ENCODE measurements at regions not wholly inside any gene's neighbourhood (a gene's known extent, or its start where the extent isn't known, plus 50 kb on each side); places are given as distances from the start of the nearest gene placed in this dataset.

DNA sequence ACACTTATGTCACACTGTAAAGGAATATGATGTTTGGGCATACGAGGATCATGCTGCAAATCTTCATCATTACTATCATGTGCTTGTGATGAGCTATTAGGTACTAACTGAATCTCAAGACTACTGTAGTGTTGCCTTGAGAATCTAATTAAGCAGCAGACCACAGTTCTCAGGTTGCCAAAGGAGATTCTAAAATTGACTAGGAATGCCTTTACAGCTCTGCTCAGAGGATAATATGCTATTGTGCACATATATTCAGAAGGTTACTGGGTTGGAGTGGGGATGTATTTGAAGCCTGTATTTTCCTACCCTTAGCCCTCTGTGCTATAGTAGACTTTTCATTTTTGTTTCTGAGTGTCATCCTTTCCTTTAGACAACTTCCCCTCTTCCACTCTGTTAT is 175.1 kb downstream of the CDH19 start:
- H3K9me2 ChIP-seq (replicated peaks; ENCODE audit: insufficient read depth, low read length) = no peaks in the 10 kb centered on the region
- H3K79me2 ChIP-seq (ENCODE audit: insufficient read depth, low read length) = no peaks in the 10 kb centered on the region

GRCh38 chr18:66419400-66419799 is 184.5 kb downstream of the CDH19 start:
- no peaks in the 10 kb centered on the region for H3K27me3 ChIP-seq (ENCODE audit: low read length)
- no peaks in the 10 kb centered on the region for H3K36me3 ChIP-seq (ENCODE audit: low read length)
- no peaks in the 10 kb centered on the region for H3K79me2 ChIP-seq (ENCODE audit: insufficient read depth, low read length)
- no peaks in the 10 kb centered on the region for H3K9me2 ChIP-seq (replicated peaks; ENCODE audit: insufficient read depth, low read length)
- H3F3A ChIP-seq (ENCODE audit: insufficient read depth) = no peaks in the 10 kb centered on the region
- no peak overlapping the region for H3K27ac ChIP-seq (ENCODE audit: low read depth, low read length)
- no peaks in the 10 kb centered on the region for H3K9me3 ChIP-seq (ENCODE audit: insufficient read depth, low read length)
- H3K4me3 ChIP-seq (ENCODE audit: insufficient read depth, low read length, poor library complexity, severe bottlenecking) = no peak overlapping the region
- no peaks in the 10 kb centered on the region for H4K20me1 ChIP-seq (ENCODE audit: low read depth, low read length)
- no peak overlapping the region for H3K9ac ChIP-seq (ENCODE audit: low read length)
- no peak for TF ChIP-seq CTCF (IDR thresholded peaks at IDR 0.05; ENCODE audit: insufficient read depth, low read length, poor library complexity, severe bottlenecking)
- TF ChIP-seq EZH2phosphoT487 (conservative IDR thresholded peaks at IDR 0.05; ENCODE audit: low read length) = no peak
- no peak overlapping the region for H3K4me2 ChIP-seq (ENCODE audit: low read depth, low read length, poor library complexity, severe bottlenecking)
- H2AFZ ChIP-seq (ENCODE audit: low read depth, low read length, severe bottlenecking) = no peak overlapping the region

More for the DNA sequence above, 175.1 kb downstream of the CDH19 start:
- TF ChIP-seq EZH2phosphoT487 (conservative IDR thresholded peaks at IDR 0.05; ENCODE audit: low read length) = no peak
- no peak for TF ChIP-seq CTCF (IDR thresholded peaks at IDR 0.05; ENCODE audit: insufficient read depth, low read length, poor library complexity, severe bottlenecking)
- Histone ChIP-seq H3K9ac (ENCODE audit: low read length) (no peak overlapping the region), H3K4me3 (ENCODE audit: insufficient read depth, low read length, poor library complexity, severe bottlenecking) (no peak overlapping the region), H2AFZ (ENCODE audit: low read depth, low read length, severe bottlenecking) (no peak overlapping the region), H3F3A (ENCODE audit: insufficient read depth) (no peaks in the 10 kb centered on the region), H3K36me3 (ENCODE audit: low read length) (no peaks in the 10 kb centered on the region), H3K9me3 (ENCODE audit: insufficient read depth, low read length) (no peaks in the 10 kb centered on the region), H3K4me2 (ENCODE audit: low read depth, low read length, poor library complexity, severe bottlenecking) (no peak overlapping the region), H3K27me3 (ENCODE audit: low read length) (no peaks in the 10 kb centered on the region), H4K20me1 (ENCODE audit: low read depth, low read length) (no peaks in the 10 kb centered on the region), H3K27ac (ENCODE audit: low read depth, low read length) (no peak overlapping the region)

- H3K9ac ChIP-seq (ENCODE audit: low read length) = no peak overlapping the region
Measured at GRCh38 chr18:66410692-66411091, 193.2 kb downstream of the CDH19 start.

More at GRCh38 chr18:66410692-66411091, 193.2 kb downstream of the CDH19 start:
- Histone ChIP-seq H3K9me2 (replicated peaks; ENCODE audit: insufficient read depth, low read length) (no peaks in the 10 kb centered on the region), H3K4me2 (ENCODE audit: low read depth, low read length, poor library complexity, severe bottlenecking) (no peak overlapping the region), H3K9me3 (ENCODE audit: insufficient read depth, low read length) (no peaks in the 10 kb centered on the region), H2AFZ (ENCODE audit: low read depth, low read length, severe bottlenecking) (no peak overlapping the region), H3K27me3 (ENCODE audit: low read length) (no peaks in the 10 kb centered on the region), H4K20me1 (ENCODE audit: low read depth, low read length) (no peaks in the 10 kb centered on the region), H3K36me3 (ENCODE audit: low read length) (no peaks in the 10 kb centered on the region), H3K79me2 (ENCODE audit: insufficient read depth, low read length) (no peaks in the 10 kb centered on the region), H3K27ac (ENCODE audit: low read depth, low read length) (no peak overlapping the region), H3F3A (ENCODE audit: insufficient read depth) (no peaks in the 10 kb centered on the region), H3K4me3 (ENCODE audit: insufficient read depth, low read length, poor library complexity, severe bottlenecking) (no peak overlapping the region)
- TF ChIP-seq EZH2phosphoT487 (conservative IDR thresholded peaks at IDR 0.05; ENCODE audit: low read length) (no peak), CTCF (IDR thresholded peaks at IDR 0.05; ENCODE audit: insufficient read depth, low read length, poor library complexity, severe bottlenecking) (no peak)
